Stimulated activated CD4-positive, alpha-beta T cell treated with anti-CD3 and anti-CD28 coated beads, Interleukin-15, amount 100 ng/mL, for 24 hours (primary cell): ENCODE measurements at regions not wholly inside any gene's neighbourhood (a gene's known extent, or its start where the extent isn't known, plus 50 kb on each side); places are given as distances from the start of the nearest gene placed in this dataset.

Experiments used
- DNase-seq: peaks from one replicate; pipeline ENCODE4 v3.0.0-alpha.2; 2020

- no peak for DNase-seq
Measured at GRCh38 chr12:118467641-118468305, 91.4 kb downstream of the SUDS3 start.

DNA sequence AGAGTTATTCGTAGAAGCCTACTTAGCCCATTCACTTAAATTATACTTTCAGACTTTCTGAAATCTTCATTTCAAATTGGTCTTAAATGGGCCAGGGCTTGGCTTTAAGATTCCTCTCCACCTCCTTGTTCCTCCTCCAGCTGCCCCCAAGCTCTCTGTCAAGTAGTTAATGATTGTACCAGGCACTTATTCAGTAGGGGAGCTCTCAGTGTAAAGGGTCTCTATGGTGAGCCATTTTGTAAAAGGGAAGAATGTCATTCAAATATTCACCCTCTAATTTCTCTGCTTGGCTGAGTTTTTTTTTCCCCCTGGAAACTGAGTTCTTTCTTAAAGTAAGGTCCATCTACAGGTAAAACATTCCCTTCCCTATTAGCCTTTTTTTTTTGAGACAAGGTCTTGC is 96.6 kb downstream of the SUDS3 start:
- DNase-seq: no peak

DNA sequence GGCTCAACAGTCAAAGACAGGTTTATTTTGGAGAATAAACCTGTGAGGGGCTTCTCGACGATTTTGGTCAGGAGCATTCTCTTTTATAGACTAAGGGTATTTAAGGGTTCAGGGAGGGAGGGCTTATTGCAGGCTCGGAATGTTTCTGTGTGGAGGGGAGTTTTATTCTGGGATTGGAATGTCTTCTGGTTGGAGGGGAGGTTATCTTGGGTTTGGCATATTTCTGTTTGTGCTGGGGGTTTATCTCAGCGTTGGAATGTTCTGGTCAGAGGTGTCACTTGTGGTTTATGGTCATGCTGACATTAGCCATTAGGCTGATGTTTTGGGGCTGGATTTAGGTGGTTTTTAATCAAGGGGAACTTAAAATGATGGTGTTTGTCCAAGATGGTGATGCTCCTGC is 103.9 kb downstream of the SUDS3 start:
- DNase-seq: no peak

DNA sequence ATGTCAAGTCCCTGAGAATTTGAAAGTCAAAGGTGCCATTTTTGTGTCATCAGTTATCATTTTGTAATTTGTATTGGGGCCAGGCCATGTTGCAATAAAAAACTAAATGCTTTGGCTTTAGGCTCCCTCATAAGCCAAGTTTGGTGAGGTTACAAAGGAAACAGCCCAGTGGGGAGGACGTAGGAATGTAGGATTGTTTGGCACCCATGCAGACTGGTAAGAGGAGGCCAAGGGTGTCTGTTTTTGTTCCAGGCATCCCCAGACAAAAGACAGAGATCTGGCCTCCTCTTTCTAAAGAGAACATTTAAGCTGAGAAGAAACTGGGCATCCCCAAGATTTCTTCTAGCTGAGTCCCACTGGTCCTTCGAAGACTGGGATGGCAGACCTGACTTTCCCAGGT is 111.7 kb downstream of the SUDS3 start:
- DNase-seq: no peak

DNA sequence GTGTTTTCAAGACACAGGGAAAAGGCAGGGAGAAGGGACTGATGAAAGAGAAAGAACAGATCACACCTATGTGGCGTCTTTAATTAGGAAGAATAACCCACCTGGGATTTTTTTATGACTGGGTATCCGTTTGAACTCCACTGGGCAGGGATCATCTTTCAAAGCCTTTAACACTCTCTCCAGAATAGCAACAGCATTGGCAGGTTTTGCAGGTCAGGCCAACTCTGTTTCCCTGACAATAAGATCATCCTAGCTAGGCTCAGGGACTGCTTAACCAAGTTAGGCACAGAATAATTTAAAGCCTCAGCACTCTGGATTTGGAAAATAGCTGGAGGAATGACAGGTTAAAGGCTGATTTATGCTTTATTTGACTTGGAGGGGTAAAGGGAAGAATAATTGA is 117.6 kb downstream of the SUDS3 start:
- DNase-seq: no peak

- no peak for DNase-seq
Measured at GRCh38 chr12:118494776-118495175, 118.4 kb downstream of the SUDS3 start.

GRCh38 chr12:118495296-118495695 is 118.9 kb downstream of the SUDS3 start:
- no peak for DNase-seq

DNA sequence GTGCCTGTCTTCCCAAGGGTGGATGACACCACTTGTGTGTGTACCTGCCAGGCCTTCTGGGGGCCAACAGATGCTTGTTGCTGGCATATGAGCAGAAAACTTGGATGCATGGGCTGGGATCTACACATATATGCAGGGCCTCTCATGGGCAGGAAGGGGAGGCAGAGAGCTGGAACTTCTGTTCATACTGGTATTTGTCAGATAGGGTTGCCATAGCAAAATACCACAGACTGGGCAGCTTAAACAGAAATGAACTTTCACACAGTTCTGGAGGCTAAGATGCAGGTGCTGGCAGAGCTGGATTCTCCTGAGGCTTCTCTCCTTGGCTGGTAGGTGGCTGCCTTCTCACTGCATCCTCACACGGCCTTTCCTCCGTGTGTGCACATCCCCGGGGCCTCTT is 121.8 kb downstream of the SUDS3 start:
- no peak for DNase-seq

- DNase-seq: no peak
Measured at GRCh38 chr12:118500299-118500698, 123.9 kb downstream of the SUDS3 start.

GRCh38 chr12:118501489-118501888 is 125.1 kb downstream of the SUDS3 start:
- no peak for DNase-seq

DNA sequence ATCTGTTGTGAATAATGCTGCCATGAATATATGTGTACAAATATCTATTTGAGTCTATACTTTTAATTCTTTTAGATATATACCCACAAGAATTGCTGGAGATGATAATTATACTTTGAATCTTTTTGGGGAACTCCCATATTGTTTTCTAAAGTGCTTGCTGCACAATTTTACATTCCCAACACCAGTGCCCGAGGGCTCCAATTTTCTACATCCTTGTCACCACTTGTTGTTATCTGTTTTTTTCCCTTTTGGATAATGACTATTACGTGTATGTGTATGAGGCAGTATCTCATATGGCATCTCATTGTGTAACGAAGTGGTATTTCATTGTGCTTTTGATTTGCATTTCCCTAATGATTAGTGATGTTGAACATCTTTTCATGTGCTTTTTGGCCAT is 127.1 kb downstream of the SUDS3 start:
- no peak for DNase-seq

GRCh38 chr12:118512669-118513068 is 136.3 kb downstream of the SUDS3 start:
- no peak for DNase-seq

DNA sequence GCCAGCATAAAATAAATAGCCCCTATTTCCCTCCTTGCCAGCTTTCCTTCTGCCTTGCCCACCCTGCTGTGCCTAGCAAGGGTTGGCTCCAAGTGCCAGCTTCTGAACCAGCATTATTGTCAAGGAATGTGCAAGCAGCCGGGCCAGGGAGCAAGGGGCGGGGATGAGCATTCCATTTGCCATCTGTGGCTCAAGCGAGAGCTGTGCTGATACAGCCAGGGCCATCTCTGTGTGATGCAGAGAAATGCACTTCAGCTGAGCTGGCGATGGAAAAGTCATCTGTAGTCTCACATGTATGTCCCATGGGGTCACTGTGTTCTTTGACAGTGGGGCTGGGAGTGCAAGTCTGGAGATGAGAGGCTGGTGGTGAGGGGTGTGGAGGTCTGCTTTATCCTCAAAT is 137.3 kb downstream of the SUDS3 start:
- no peak for DNase-seq

GRCh38 chr12:118514297-118514696 is 137.9 kb downstream of the SUDS3 start:
- no peak for DNase-seq

- DNase-seq: no peak
Measured at GRCh38 chr12:118520214-118521035, 144.1 kb downstream of the SUDS3 start.

- DNase-seq: no peak
Measured at GRCh38 chr12:118521036-118521370, 144.6 kb downstream of the SUDS3 start.

DNA sequence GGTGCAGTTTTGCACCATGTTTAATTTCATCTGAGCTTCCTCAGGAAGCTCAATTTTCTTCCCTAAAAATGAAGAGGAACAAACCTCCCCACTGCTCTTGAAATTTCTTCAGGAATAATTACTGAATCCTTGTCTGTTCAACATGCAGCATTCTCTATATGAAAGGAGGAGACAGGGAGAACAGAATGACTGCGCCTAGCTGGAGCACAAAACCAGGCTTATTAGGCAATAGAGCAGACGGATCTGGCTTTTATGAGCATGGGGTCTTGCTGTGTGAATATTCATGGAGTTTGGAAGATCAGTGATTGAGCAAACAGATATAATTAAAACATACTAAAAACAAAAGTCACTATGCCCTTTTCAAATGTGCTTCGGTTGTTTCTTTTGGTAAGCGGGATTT is 148.1 kb downstream of the SUDS3 start:
- no peak for DNase-seq

- DNase-seq: no peak
Measured at GRCh38 chr12:118525216-118525615, 148.9 kb downstream of the SUDS3 start.

- DNase-seq: no peak
Measured at GRCh38 chr12:118526255-118527095, 150.1 kb downstream of the SUDS3 start.

- DNase-seq: no peak
Measured at GRCh38 chr12:118527310-118527709, 151.0 kb downstream of the SUDS3 start.

- no peak for DNase-seq
Measured at GRCh38 chr12:118528625-118529024, 152.3 kb downstream of the SUDS3 start.

GRCh38 chr12:118534003-118534402 is 157.6 kb downstream of the SUDS3 start:
- DNase-seq: no peak

DNA sequence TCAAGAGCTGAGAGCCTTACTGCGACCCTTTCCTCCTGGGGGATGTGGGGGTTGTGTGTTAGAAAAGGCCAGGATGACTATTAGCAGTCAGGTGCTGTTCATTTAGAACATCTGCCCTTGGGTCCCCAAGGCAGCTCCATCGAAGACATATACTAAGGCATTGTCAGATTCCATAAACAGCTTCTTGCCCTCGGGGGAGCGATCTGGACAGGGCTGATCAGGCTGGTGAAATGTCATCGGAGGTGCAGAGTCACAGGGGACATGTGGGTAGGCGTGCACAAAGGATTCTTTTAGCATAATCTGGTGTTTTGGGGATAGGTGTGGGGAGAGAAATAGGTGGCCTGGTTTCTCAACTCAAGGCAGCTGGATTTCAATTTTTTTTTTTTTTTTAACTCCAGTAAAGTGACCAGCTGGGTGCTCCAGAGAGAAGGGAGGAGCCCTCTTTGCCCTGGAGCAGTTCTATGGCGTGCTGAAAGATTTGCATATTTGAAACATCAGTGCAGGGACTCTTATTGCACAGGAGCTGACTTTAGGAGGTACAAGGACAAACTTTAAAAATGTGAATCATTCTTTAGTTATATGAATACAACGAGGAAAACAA is 160.1 kb downstream of the SUDS3 start:
- DNase-seq: no peak
